DND-41 (cell line): ENCODE measurements at regions not wholly inside any gene's neighbourhood (a gene's known extent, or its start where the extent isn't known, plus 50 kb on each side); places are given as distances from the start of the nearest gene placed in this dataset.

Experiments used
- ATAC-seq: fragments of 200-7000 bp; cut with Tn5 transposase; 3 replicates; pipeline ENCODE4 v1.9.1; 2021; ENCODE audit warnings: low read depth; ENCODE audit not compliant: insufficient read depth
- DNase-seq: peaks from one replicate; pipeline ENCODE4 v3.0.0-alpha.2; 2020
- H2AFZ ChIP-seq: 2 replicates; pipeline ENCODE4 v1.6.0; 2012; ENCODE audit warnings: low read depth, low read length
- H3K27ac ChIP-seq: 2 replicates; pipeline ENCODE4 v1.5.1; 2012; ENCODE audit warnings: low read length, inconsistent platforms
- H3K27me3 ChIP-seq: fragments of 200-600 bp; sonication (generic); 2 replicates; pipeline ENCODE4 v1.6.0; 2012; ENCODE audit warnings: low read length, mild to moderate bottlenecking, inconsistent platforms; ENCODE audit not compliant: insufficient read depth, poor library complexity
- H3K36me3 ChIP-seq: 2 replicates; pipeline ENCODE4 v1.5.1; 2012; ENCODE audit warnings: low read length, inconsistent platforms; ENCODE audit not compliant: insufficient read depth
- H3K4me1 ChIP-seq: 2 replicates; pipeline ENCODE4 v1.5.1; 2012; ENCODE audit warnings: mild to moderate bottlenecking, low read length; ENCODE audit not compliant: insufficient read depth
- H3K4me2 ChIP-seq: 2 replicates; pipeline ENCODE4 v1.6.0; 2012; ENCODE audit warnings: mild to moderate bottlenecking, moderate library complexity, low read length, inconsistent platforms; ENCODE audit not compliant: insufficient read depth
- H3K4me3 ChIP-seq, 2 experiments: fragments of 200-600 bp in 1 of 2; shearing (Covaris generic) in 1 of 2; 2 replicates each; pipeline ENCODE4 v1.5.1; 2012 to 2016; ENCODE audit warnings: inconsistent platforms in 2 of 2, low read length in 2 of 2, mild to moderate bottlenecking in 2 of 2, low read depth in 1 of 2, moderate library complexity in 1 of 2
- H3K79me2 ChIP-seq: 2 replicates; pipeline ENCODE4 v1.6.0; 2012; ENCODE audit warnings: low read length, inconsistent platforms; ENCODE audit not compliant: insufficient read depth
- H3K9ac ChIP-seq: 2 replicates; pipeline ENCODE4 v1.6.0; 2012; ENCODE audit warnings: low read depth, mild to moderate bottlenecking, inconsistent platforms, low read length, moderate library complexity
- H3K9me3 ChIP-seq: 2 replicates; pipeline ENCODE4 v1.5.1; 2012; ENCODE audit warnings: low read length, moderate library complexity, mild to moderate bottlenecking, inconsistent platforms; ENCODE audit not compliant: insufficient read depth, severe bottlenecking
- H4K20me1 ChIP-seq: 2 replicates; pipeline ENCODE4 v1.6.0; 2012; ENCODE audit warnings: low read length; ENCODE audit not compliant: insufficient read depth
- CTCF ChIP-seq: IDR thresholded peaks from 2 replicates; pipeline ENCODE4 v1.5.1; 2012; ENCODE audit warnings: borderline replicate concordance, low read length, moderate library complexity, mild to moderate bottlenecking; ENCODE audit not compliant: poor library complexity, severe bottlenecking; ENCODE audit errors: extremely low read depth
- EZH2 ChIP-seq: IDR thresholded peaks from 3 replicates; pipeline ENCODE4 v1.6.1; 2012; ENCODE audit warnings: borderline replicate concordance, low read depth, mild to moderate bottlenecking, moderate library complexity, low read length, inconsistent platforms; ENCODE audit not compliant: severe bottlenecking

DNA sequence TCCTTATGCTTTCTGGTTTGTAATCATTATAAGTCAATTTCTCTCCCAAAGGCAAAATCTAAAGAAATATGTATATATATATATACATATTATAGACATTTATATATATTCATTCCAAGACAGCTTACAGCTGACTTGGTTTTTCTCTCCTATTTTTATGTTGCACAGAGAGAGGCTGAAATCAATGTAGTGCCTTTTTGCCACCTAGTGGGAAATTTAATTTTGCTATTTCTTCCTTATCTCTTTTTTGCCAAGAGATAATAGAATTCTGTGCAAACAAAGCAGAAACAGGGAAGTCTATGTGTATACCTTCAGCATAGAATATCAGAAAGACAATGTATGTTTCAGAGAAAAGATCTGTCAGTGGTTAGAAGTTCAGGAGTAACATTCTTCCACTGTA lies 186.0 kb upstream of the ANO5 start:
- no peak overlapping the region for H3K4me2 ChIP-seq
- H3K27ac ChIP-seq = no peak overlapping the region
- no peaks in the 10 kb centered on the region for H3K4me1 ChIP-seq
- no peaks in the 10 kb centered on the region for H3K9me3 ChIP-seq
- no peak for DNase-seq
- TF ChIP-seq CTCF (no peak), EZH2 (no peak)
- no peak for ATAC-seq
- no peaks in the 10 kb centered on the region for H3K79me2 ChIP-seq
- H3K27me3 ChIP-seq = no peaks in the 10 kb centered on the region
- no peaks in the 10 kb centered on the region for H3K36me3 ChIP-seq
- no peak overlapping the region for H3K9ac ChIP-seq
- no peak overlapping the region for H3K4me3 ChIP-seq
- no peaks in the 10 kb centered on the region for H4K20me1 ChIP-seq
- no peak overlapping the region for H2AFZ ChIP-seq

GRCh38 chr11:22031791-22032190 lies 161.1 kb upstream of the ANO5 start:
- Histone ChIP-seq H3K79me2 (no peaks in the 10 kb centered on the region), H2AFZ (no peak overlapping the region), H3K9me3 (no peaks in the 10 kb centered on the region), H3K27ac (no peak overlapping the region), H3K36me3 (no peaks in the 10 kb centered on the region), H3K4me3 (no peak overlapping the region), H3K4me2 (no peak overlapping the region), H4K20me1 (no peaks in the 10 kb centered on the region), H3K9ac (no peak overlapping the region), H3K27me3 (no peaks in the 10 kb centered on the region), H3K4me1 (no peaks in the 10 kb centered on the region)
- DNase-seq (no peak), ATAC-seq (no peak)
- TF ChIP-seq CTCF (no peak), EZH2 (no peak)

DNA sequence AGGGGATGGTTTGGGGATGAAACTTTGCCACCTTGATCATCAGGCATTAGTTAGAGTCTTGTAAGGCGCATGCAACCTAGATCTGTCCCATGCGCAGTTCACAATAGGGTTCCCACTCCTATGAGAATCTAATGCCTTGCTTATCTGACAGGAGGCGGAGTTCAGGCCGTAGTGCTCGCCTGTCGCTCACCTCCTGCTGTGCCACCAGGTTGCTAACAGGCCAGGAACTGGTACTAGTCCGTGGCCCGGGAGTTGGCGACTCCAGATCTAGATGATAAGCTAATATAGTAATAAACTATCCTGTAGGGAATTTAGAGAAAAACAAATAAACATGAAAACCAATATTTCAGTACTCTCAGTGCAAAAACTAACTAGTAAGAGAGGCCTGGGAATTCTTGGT lies 155.4 kb upstream of the ANO5 start:
- no peak overlapping the region for H3K4me3 ChIP-seq
- H3K27ac ChIP-seq = no peak overlapping the region
- H3K9ac ChIP-seq = no peak overlapping the region
- DNase-seq (no peak), ATAC-seq (no peak)
- H3K27me3 ChIP-seq = no peaks in the 10 kb centered on the region
- no peaks in the 10 kb centered on the region for H3K9me3 ChIP-seq
- no peak overlapping the region for H3K4me2 ChIP-seq
- no peak overlapping the region for H2AFZ ChIP-seq
- H3K79me2 ChIP-seq = no peaks in the 10 kb centered on the region
- H3K4me1 ChIP-seq = no peaks in the 10 kb centered on the region
- H4K20me1 ChIP-seq = no peaks in the 10 kb centered on the region
- no peaks in the 10 kb centered on the region for H3K36me3 ChIP-seq
- TF ChIP-seq CTCF (no peak), EZH2 (no peak)

- Histone ChIP-seq H3K27ac (no peak overlapping the region), H3K27me3 (no peaks in the 10 kb centered on the region), H3K4me3 (no peak overlapping the region), H2AFZ (no peak overlapping the region), H4K20me1 (no peaks in the 10 kb centered on the region), H3K4me2 (no peak overlapping the region), H3K79me2 (no peaks in the 10 kb centered on the region), H3K9ac (no peak overlapping the region), H3K36me3 (no peaks in the 10 kb centered on the region), H3K4me1 (no peaks in the 10 kb centered on the region), H3K9me3 (no peaks in the 10 kb centered on the region)
- TF ChIP-seq CTCF (no peak), EZH2 (no peak)
- DNase-seq (no peak), ATAC-seq (no peak)
Measured at GRCh38 chr11:22041039-22041438, 151.8 kb upstream of the ANO5 start.
